ENCODE measurements at regions not wholly inside any gene's neighbourhood (a gene's known extent, or its start where the extent isn't known, plus 50 kb on each side); places are given as distances from the start of the nearest gene placed in this dataset.
"Not testable (repeated sequence)": the region's sequence is repeated elsewhere in the genome, so short reads cannot be mapped to it uniquely, and the experiment has no call there.

- 0 out of 2 replicates have a peak, but pooled peaks cover 10% of the 10 kb centered on the region for H3K9me3 Mint-ChIP-seq
- H3K36me3 Mint-ChIP-seq (ENCODE audit: low read depth): no peaks in the 10 kb centered on the region
- H3K4me3 Mint-ChIP-seq: no peak overlapping the region
- TF ChIP-seq, protein P1, sequence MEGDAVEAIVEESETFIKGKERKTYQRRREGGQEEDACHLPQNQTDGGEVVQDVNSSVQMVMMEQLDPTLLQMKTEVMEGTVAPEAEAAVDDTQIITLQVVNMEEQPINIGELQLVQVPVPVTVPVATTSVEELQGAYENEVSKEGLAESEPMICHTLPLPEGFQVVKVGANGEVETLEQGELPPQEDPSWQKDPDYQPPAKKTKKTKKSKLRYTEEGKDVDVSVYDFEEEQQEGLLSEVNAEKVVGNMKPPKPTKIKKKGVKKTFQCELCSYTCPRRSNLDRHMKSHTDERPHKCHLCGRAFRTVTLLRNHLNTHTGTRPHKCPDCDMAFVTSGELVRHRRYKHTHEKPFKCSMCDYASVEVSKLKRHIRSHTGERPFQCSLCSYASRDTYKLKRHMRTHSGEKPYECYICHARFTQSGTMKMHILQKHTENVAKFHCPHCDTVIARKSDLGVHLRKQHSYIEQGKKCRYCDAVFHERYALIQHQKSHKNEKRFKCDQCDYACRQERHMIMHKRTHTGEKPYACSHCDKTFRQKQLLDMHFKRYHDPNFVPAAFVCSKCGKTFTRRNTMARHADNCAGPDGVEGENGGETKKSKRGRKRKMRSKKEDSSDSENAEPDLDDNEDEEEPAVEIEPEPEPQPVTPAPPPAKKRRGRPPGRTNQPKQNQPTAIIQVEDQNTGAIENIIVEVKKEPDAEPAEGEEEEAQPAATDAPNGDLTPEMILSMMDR (IDR thresholded peaks at IDR 0.05): peak; percentile 63
- peaks cover 22% of the 10 kb centered on the region for H3K27me3 Mint-ChIP-seq (ENCODE audit: insufficient read depth)
- H3K27ac Mint-ChIP-seq: no peak overlapping the region
- H3K4me1 Mint-ChIP-seq (ENCODE audit: low read depth): peaks cover 8% of the 10 kb centered on the region
- peak; percentile 12 for DNase-seq
These were observed 82.2 kb upstream of the NAMPT start for GRCh38 chr7:106367018-106367420.

- Mint-ChIP-seq H3K4me3 (no peak overlapping the region), H3K4me1 (ENCODE audit: low read depth) (peaks cover 8% of the 10 kb centered on the region), H3K27ac (no peak overlapping the region), H3K36me3 (ENCODE audit: low read depth) (no peaks in the 10 kb centered on the region), H3K9me3 (peaks cover 13% of the 10 kb centered on the region; the same call in 1 of the 2 replicates), H3K27me3 (ENCODE audit: insufficient read depth) (peaks cover 27% of the 10 kb centered on the region)
- no peak for DNase-seq
- TF ChIP-seq, protein P1 (IDR thresholded peaks at IDR 0.05): no peak
These were observed 80.6 kb upstream of the NAMPT start for GRCh38 chr7:106365252-106366005.

DNA sequence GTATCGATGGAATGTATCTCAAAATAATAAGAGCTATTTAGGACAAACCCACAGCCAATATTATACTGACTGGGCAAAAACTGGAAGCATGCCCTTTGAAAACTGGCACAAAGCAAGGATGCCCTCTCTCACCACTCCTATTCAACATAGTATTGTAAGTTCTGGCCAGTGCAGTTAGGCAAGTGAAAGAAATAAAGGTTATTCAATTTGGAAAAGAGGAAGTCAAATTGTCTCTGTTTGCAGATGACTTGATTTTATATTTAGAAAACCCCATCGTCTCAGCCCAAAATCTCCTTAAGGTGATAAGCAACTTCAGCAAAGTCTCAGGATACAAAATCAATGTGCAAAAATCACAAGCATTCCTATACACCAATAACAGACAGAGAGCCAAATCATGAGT is 77.7 kb upstream of the NAMPT start:
- Mint-ChIP-seq H3K27me3 (ENCODE audit: insufficient read depth) (peaks cover 28% of the 10 kb centered on the region), H3K9me3 (peaks cover 19% of the 10 kb centered on the region; the same call in 1 of the 2 replicates)
- H3K4me3 Mint-ChIP-seq; H3K27ac Mint-ChIP-seq; DNase-seq; H3K36me3 Mint-ChIP-seq (ENCODE audit: low read depth); H3K4me1 Mint-ChIP-seq (ENCODE audit: low read depth): not testable (repeated sequence)

- Mint-ChIP-seq H3K27me3 (ENCODE audit: insufficient read depth) (peaks cover 34% of the 10 kb centered on the region), H3K36me3 (ENCODE audit: low read depth) (peaks cover 8% of the 10 kb centered on the region), H3K9me3 (peaks cover 15% of the 10 kb centered on the region; the same call in 1 of the 2 replicates), H3K4me1 (ENCODE audit: low read depth) (no peaks in the 10 kb centered on the region), H3K27ac (no peak overlapping the region), H3K4me3 (no peak overlapping the region)
- DNase-seq: no peak
- TF ChIP-seq, protein P1 (IDR thresholded peaks at IDR 0.05): no peak
These were observed 73.4 kb upstream of the NAMPT start for GRCh38 chr7:106358103-106358663.

GRCh38 chr7:106357675-106358074 is 72.9 kb upstream of the NAMPT start:
- TF ChIP-seq, protein P1 (IDR thresholded peaks at IDR 0.05): no peak
- Mint-ChIP-seq H3K36me3 (ENCODE audit: low read depth) (peaks cover 8% of the 10 kb centered on the region), H3K4me1 (ENCODE audit: low read depth) (no peaks in the 10 kb centered on the region), H3K27ac (no peak overlapping the region), H3K4me3 (no peak overlapping the region), H3K27me3 (ENCODE audit: insufficient read depth) (peaks cover 28% of the 10 kb centered on the region), H3K9me3 (peaks cover 11% of the 10 kb centered on the region; the same call in 1 of the 2 replicates)
- no peak for DNase-seq

GRCh38 chr7:106354822-106355221 is 70.0 kb upstream of the NAMPT start:
- no peak for DNase-seq
- TF ChIP-seq, protein P1 (IDR thresholded peaks at IDR 0.05): no peak
- peaks cover 8% of the 10 kb centered on the region for H3K36me3 Mint-ChIP-seq (ENCODE audit: low read depth)

More at GRCh38 chr7:106354822-106355221, 70.0 kb upstream of the NAMPT start:
- Mint-ChIP-seq H3K27me3 (ENCODE audit: insufficient read depth) (peaks cover 16% of the 10 kb centered on the region; the same call in 1 of the 2 replicates), H3K9me3 (peaks cover 9% of the 10 kb centered on the region), H3K4me3 (no peak overlapping the region), H3K4me1 (ENCODE audit: low read depth) (no peaks in the 10 kb centered on the region), H3K27ac (no peak overlapping the region)

Data from HFFc6 (cell line).